ENCODE measurements at regions not wholly inside any gene's neighbourhood (a gene's known extent, or its start where the extent isn't known, plus 50 kb on each side); places are given as distances from the start of the nearest gene placed in this dataset.

DNA sequence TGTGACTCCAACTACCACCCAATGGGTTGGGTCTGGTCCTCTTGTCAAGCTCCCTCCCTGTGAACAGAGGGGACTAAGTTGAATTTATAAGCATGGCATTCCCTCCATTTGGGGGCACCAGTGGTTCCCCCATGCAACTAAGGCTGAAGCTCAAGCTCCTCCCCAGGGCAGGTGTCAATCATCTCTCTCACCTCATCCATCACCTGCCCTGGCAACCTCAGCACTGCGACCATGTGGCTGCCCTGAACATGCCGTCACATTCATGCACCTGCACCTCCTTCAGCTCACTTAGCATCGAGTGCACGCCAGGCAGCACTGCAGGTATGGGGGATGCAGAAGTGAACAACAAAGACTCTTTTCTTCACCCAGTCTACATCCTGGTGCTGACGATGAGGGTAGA lies 799.3 kb downstream of the TBC1D22A start:
- WGBS, 2 donors, result 73 to 87% methylated on average over 5 of the region's 5 CpGs
- Histone ChIP-seq H3K27ac (no peak overlapping the region), H3K36me3 (no peaks in the 10 kb centered on the region), H3K4me1 (peaks cover 0 to 25% (median 19%) of the 10 kb centered on the region in 4 donors), H3K9me3 (no peaks in the 10 kb centered on the region), H3K4me3 (no peak overlapping the region), H3K27me3 (no peaks in the 10 kb centered on the region)
- DNase-seq, result no peak
- intact Hi-C loops (cut with DNase I), result no loop called here
- TF ChIP-seq POLR2A (IDR thresholded peaks at IDR 0.05), result no peak
- no peak for TF ChIP-seq EP300 (IDR thresholded peaks at IDR 0.05)
- TF ChIP-seq, protein P1, sequence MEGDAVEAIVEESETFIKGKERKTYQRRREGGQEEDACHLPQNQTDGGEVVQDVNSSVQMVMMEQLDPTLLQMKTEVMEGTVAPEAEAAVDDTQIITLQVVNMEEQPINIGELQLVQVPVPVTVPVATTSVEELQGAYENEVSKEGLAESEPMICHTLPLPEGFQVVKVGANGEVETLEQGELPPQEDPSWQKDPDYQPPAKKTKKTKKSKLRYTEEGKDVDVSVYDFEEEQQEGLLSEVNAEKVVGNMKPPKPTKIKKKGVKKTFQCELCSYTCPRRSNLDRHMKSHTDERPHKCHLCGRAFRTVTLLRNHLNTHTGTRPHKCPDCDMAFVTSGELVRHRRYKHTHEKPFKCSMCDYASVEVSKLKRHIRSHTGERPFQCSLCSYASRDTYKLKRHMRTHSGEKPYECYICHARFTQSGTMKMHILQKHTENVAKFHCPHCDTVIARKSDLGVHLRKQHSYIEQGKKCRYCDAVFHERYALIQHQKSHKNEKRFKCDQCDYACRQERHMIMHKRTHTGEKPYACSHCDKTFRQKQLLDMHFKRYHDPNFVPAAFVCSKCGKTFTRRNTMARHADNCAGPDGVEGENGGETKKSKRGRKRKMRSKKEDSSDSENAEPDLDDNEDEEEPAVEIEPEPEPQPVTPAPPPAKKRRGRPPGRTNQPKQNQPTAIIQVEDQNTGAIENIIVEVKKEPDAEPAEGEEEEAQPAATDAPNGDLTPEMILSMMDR (IDR thresholded peaks at IDR 0.05), result no peak
- TF ChIP-seq POLR2AphosphoS5 (IDR thresholded peaks at IDR 0.05), result no peak

- Histone ChIP-seq H3K27ac (no peak overlapping the region), H3K4me1 (peaks cover 0 to 22% (median 19%) of the 10 kb centered on the region in 4 donors), H3K4me3 (no peak overlapping the region), H3K36me3 (no peaks in the 10 kb centered on the region), H3K27me3 (no peaks in the 10 kb centered on the region), H3K9me3 (no peaks in the 10 kb centered on the region)
- TF ChIP-seq POLR2A (IDR thresholded peaks at IDR 0.05) (no peak), EP300 (IDR thresholded peaks at IDR 0.05) (no peak), POLR2AphosphoS5 (IDR thresholded peaks at IDR 0.05) (no peak)
- TF ChIP-seq, protein P1 (IDR thresholded peaks at IDR 0.05), result no peak
- WGBS, 2 donors, result 79 to 84% methylated on average over 9 of the region's 9 CpGs
- no peak for DNase-seq
- intact Hi-C loops (cut with DNase I), result no loop called here
Observed at GRCh38 chr22:47561115-47561675, 798.7 kb downstream of the TBC1D22A start.

GRCh38 chr22:47558828-47559700 lies 796.6 kb downstream of the TBC1D22A start:
- WGBS, 2 donors, result 86 to 92% methylated on average over 16 of the region's 16 CpGs
- Histone ChIP-seq H3K36me3 (no peaks in the 10 kb centered on the region), H3K4me1 (peaks cover 0 to 1% (median 0%) of the 10 kb centered on the region in 4 donors), H3K27me3 (no peaks in the 10 kb centered on the region), H3K27ac (no peak overlapping the region), H3K9me3 (no peaks in the 10 kb centered on the region), H3K4me3 (no peak overlapping the region)
- TF ChIP-seq EP300 (IDR thresholded peaks at IDR 0.05) (no peak), POLR2AphosphoS5 (IDR thresholded peaks at IDR 0.05) (no peak), POLR2A (IDR thresholded peaks at IDR 0.05) (no peak)
- TF ChIP-seq, protein P1 (IDR thresholded peaks at IDR 0.05), result no peak
- no peak for DNase-seq
- intact Hi-C loops (cut with DNase I), result no loop called here

DNA sequence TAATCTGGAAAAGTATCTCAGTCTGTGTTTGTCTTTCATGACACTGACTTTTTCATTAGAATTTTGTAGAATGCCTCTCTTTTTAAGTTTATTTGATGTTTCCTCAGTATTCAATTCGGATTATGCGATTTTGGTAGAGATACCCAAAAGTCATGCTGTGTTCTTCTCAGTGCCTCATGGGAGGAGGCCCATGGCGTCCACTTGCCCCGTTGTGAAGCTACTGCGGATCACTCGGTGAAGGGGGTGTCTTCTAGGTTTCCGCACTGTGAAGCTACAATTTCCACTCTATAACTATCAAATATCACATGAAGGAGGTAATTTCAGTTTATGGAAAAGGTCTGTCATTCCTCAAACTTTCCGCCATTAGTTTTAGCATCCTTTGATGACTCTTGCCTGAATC lies 794.0 kb downstream of the TBC1D22A start:
- no peaks in the 10 kb centered on the region for H3K36me3 ChIP-seq
- H3K27me3 ChIP-seq, result no peaks in the 10 kb centered on the region
- 93 to 97% methylated on average over 8 of the region's 8 CpGs for WGBS, 2 donors
- H3K4me3 ChIP-seq, result no peak overlapping the region
- no peaks in the 10 kb centered on the region for H3K9me3 ChIP-seq
- DNase-seq, result no peak
- H3K4me1 ChIP-seq, result no peaks in the 10 kb centered on the region
- TF ChIP-seq, protein P1 (IDR thresholded peaks at IDR 0.05), result no peak
- no peak for TF ChIP-seq EP300 (IDR thresholded peaks at IDR 0.05)
- no peak for TF ChIP-seq POLR2AphosphoS5 (IDR thresholded peaks at IDR 0.05)
- TF ChIP-seq POLR2A (IDR thresholded peaks at IDR 0.05), result no peak
- H3K27ac ChIP-seq, result no peak overlapping the region
- intact Hi-C loops (cut with DNase I), result no loop called here
